GM12875 (cell line): ENCODE measurements at regions not wholly inside any gene's neighbourhood (a gene's known extent, or its start where the extent isn't known, plus 50 kb on each side); places are given as distances from the start of the nearest gene placed in this dataset.

Source experiments
- H3K4me3 ChIP-seq: one replicate; pipeline ENCODE4 v1.5.1; 2011; ENCODE audit warnings: low read depth, low read length, control low read depth
- CTCF ChIP-seq: IDR thresholded peaks from 2 replicates; pipeline ENCODE4 v1.5.1; 2011; ENCODE audit warnings: low read depth, mild to moderate bottlenecking, control low read depth, inconsistent platforms, low read length, moderate library complexity, borderline replicate concordance; ENCODE audit not compliant: insufficient read depth

DNA sequence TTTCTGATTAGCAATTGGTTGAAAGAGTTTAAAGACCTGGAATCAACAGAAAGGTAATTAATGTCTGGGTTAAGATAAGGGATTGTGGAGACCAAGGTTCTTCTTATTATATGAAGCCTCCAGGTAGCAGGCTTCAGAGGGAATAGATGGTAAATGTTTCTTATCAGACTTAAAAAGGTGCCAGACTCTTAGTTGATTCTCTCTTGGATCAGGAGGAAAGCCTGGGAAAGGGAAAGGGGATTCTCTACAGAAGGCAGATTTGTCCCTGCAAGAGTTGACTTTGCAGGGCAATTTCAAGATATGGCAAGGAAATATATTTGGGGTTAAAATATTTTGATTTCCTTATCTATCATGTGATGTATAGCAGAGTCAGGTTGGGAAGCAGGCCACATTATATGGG lies 153.1 kb upstream of the ARL4C start:
- H3K4me3 ChIP-seq: no peak overlapping the region
- no peak for TF ChIP-seq CTCF

- TF ChIP-seq CTCF: no peak
- no peak overlapping the region for H3K4me3 ChIP-seq
Measured at GRCh38 chr2:234643407-234643806, 146.5 kb upstream of the ARL4C start.

GRCh38 chr2:234641086-234641485 lies 144.2 kb upstream of the ARL4C start:
- no peak for TF ChIP-seq CTCF
- H3K4me3 ChIP-seq: no peak overlapping the region

DNA sequence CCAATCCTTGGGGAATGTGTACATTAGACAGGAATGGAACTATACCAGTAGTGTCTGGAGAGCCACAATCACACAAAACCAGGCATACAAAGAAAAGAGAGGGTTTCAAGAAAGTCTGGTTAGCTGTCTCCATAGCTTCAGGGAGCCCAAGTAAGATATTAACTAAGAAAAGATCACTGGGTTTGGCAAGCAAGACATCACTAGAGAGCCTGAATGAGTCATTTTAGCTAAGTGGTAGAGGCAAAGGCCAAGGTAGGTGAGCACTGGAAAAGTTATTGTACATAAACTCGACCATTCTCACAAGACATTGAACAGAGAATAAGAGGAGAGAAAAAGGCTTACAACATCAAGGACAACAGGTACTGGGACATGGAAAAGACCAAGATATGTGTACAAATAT lies 143.8 kb upstream of the ARL4C start:
- no peak overlapping the region for H3K4me3 ChIP-seq
- no peak for TF ChIP-seq CTCF

DNA sequence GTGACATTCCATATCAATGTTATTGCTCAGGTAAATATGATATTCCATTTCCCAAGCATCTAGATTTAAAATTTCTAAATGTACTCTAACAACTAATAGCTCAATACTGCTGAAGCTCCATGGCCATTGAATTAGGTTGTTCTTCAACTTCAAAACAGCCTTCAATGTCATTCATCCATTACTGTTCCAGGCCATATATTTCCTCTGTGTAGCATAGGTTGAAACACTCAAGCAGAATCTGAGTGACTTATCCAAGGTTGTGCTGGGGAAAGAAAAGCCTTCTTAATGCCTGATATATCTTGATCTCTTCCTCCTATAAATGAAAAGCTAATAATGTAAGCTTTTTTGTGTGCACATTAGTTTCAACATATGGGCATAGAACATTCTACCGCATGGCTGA lies 142.1 kb upstream of the ARL4C start:
- no peak for TF ChIP-seq CTCF
- H3K4me3 ChIP-seq: no peak overlapping the region

DNA sequence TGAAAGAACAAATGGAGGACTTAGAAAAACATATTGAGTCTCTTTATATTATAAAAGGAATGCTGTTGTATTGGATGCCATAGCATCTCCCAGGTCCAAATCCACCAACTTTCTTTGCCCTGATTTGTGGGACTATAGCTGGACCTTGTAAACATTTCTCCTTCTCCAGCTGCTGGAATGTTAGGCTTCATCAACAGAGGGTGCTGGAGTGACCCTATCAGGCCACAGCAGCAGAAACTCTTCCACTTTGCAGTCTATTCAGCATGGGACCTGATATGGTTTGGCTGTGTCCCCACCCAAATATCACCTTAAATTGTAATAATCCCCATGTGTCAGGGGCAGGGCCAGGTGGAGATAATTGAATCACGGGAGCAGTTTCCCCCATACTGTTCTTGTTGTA lies 138.4 kb upstream of the ARL4C start:
- no peak overlapping the region for H3K4me3 ChIP-seq
- TF ChIP-seq CTCF: no peak

DNA sequence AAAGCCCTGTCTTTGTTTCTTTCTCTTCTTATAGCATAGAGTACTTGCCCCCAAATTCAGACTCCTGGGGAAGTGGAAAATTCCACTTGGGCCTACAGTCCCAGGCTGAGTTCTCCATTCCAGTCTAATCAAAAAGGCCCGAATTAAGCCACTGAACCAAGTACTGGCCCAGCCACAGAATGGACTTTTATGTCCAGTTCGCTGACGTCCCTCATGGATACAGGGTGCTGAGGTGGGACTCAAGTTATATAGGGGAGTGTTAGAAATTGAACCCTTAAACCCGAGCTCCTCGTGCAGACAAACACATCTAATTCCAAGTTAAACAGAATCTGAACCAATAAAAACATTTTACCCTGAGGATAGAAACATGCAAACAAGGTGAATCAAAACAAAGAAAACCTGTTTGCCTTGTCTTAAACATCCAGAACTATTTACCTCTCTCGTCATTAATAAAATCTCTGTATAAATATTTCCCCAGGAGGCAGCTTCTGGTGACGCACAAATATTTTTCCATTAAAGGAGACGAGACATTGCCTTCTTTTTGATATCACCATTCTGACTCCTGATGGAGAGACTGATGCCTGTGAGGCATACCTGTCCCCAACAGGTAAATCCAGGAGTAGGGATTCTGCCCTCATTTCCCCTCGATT lies 136.8 kb upstream of the ARL4C start:
- no peak overlapping the region for H3K4me3 ChIP-seq
- no peak for TF ChIP-seq CTCF
